HG03565 (cell line): ENCODE measurements at regions not wholly inside any gene's neighbourhood (a gene's known extent, or its start where the extent isn't known, plus 50 kb on each side); places are given as distances from the start of the nearest gene placed in this dataset.

ENCODE experiments used
- ATAC-seq: cut with Tn5 transposase; IDR thresholded peaks from one replicate; pipeline ENCODE4 v1.9.1; 2021; ENCODE audit warnings: mild to moderate bottlenecking, moderate library complexity; ENCODE audit not compliant: unreplicated experiment

- ATAC-seq = no peak
Observed at GRCh38 chr6:126738146-126738545, 380.3 kb upstream of the RSPO3 start.

DNA sequence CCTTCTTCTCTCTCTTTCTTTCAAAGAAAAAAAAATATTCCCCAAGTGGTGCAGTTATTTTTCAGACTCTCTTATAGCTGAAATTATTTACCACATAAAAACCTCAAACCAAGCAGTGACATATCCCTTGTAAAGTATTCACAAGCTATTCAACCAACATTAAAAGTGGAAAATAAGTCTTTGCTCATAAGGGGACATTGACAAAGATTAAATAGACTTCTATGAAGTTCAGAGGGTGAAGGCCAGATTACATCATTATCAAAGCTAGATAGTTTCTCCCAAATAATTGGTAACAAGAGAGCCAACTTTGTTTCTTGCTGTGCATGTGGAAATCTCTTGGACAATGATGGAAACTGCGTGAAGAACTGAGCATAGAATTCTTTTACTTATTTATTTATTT is 379.8 kb upstream of the RSPO3 start:
- ATAC-seq = no peak

DNA sequence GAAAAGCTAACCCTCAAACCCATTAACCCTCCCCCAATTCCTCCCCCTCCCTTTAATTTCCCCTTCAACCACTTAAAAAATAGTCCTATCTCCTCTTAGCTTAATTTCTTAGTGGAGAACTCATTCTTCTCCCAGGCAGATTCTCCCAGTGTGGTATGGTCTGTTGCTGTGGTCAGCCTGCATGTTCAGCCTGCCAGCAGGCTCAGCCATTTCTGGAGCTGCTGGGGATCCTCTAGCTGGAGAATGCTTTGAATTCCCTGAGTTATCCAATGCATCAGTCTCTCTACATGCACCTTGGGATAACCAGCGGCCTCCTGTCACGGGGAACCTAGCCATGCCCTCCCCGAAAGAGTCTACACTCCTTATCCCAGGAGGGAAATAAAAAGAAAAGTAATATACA is 375.4 kb upstream of the RSPO3 start:
- no peak for ATAC-seq

GRCh38 chr6:126747728-126748540 is 370.5 kb upstream of the RSPO3 start:
- ATAC-seq = no peak

GRCh38 chr6:126753606-126754005 is 364.9 kb upstream of the RSPO3 start:
- no peak for ATAC-seq

DNA sequence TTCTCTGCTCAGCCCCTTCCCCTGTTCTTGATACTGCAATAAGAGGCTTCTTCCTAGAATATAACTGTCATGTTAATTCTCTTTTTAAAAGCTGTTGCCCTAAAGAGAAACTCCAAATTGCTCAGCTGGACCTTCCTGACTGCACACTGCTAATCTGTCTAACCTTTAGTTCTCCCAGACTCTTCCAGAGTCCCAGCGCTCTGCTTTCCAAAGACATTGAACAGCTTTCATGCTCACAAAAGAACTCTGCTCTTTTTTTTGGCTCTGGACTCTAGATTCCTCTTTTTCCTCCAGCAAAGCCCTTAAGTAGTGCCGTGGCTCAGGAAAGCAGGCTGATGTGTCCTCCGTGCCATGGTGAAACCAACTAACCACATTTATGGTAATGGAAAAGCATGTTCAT is 356.6 kb upstream of the RSPO3 start:
- no peak for ATAC-seq

DNA sequence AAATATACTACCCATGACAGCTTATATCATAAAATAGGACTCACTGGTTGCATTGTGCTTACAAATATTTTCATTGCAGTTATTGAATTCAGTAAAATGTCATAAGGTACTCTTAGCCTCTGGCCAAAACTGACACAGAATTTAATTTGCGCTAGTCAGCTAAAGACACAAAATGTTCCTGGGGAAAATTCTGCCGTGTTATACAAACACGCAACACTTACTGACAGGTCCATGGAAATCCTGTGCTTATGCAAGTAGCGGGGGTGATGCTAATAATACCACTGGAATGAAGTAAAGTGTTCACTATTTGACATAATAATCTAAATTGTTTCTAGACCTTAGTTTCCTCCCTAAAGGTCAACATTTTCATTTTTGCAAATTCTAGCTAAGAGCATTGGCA is 354.4 kb upstream of the RSPO3 start:
- no peak for ATAC-seq

- no peak for ATAC-seq
Observed at GRCh38 chr6:126764671-126765070, 353.8 kb upstream of the RSPO3 start.

- ATAC-seq = no peak
Observed at GRCh38 chr6:126766820-126767219, 351.7 kb upstream of the RSPO3 start.

DNA sequence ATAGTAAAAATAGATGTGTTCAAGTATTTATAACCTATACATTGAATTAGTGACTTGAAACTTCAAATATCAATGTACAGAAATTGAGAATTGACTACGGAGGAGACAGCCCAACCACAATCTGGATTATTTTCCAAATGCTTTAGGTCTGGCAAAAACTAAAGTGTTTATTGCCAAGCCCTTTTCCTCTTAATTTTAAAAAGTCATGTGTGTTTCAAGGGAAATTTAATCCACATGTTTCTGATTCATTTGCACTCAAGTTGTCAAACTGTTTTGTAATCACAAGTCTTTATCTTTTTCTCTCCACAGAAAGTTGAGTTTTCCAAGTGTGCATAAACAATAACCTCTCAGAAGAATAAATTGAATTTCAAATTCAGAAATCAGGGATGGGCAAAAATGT is 350.8 kb upstream of the RSPO3 start:
- ATAC-seq = no peak

DNA sequence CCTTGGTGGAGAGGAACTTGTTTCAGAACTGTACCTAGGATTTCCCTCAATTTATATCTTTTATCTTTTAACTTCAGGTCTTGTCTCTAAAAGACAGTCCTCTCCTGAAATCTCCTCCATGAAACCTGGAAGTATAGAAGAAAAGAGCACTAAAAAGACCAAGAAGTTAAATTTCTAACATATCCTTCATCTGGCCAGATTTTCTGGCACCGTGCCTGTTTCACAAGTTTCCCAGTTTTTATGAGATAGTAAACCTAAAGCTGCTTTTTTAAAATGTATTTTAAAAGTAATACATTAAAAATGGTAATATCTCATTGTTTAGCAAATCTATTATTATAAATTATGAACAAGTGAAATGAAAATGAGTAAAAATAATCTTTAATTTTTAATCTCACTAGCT is 348.3 kb upstream of the RSPO3 start:
- ATAC-seq = no peak

GRCh38 chr6:126773112-126773805 is 345.2 kb upstream of the RSPO3 start:
- no peak for ATAC-seq

DNA sequence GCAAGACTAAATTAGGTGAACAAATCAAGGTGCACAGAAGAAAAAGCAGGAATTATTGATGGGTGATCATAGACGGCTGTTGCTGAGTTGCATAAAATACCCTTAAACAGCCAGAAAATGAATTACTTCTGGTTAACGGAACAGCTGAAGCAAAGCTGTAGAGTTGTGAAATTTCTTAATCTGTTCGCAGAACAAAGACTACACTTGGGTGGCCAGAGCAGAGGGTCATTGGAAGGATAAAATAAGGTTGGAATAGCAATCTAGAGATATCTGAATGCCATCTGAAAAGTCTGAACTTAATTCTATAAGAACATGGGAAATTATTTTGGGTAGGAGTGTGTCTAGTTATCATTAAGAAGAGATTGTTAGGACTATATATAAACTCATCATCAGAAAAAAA is 339.1 kb upstream of the RSPO3 start:
- ATAC-seq = no peak

GRCh38 chr6:126781582-126781981 is 336.9 kb upstream of the RSPO3 start:
- no peak for ATAC-seq

- ATAC-seq = no peak
Observed at GRCh38 chr6:126784161-126784790, 334.2 kb upstream of the RSPO3 start.

GRCh38 chr6:126786262-126786661 is 332.2 kb upstream of the RSPO3 start:
- no peak for ATAC-seq

- no peak for ATAC-seq
Observed at GRCh38 chr6:126787635-126788034, 330.8 kb upstream of the RSPO3 start.

GRCh38 chr6:126788861-126789365 is 329.6 kb upstream of the RSPO3 start:
- no peak for ATAC-seq

DNA sequence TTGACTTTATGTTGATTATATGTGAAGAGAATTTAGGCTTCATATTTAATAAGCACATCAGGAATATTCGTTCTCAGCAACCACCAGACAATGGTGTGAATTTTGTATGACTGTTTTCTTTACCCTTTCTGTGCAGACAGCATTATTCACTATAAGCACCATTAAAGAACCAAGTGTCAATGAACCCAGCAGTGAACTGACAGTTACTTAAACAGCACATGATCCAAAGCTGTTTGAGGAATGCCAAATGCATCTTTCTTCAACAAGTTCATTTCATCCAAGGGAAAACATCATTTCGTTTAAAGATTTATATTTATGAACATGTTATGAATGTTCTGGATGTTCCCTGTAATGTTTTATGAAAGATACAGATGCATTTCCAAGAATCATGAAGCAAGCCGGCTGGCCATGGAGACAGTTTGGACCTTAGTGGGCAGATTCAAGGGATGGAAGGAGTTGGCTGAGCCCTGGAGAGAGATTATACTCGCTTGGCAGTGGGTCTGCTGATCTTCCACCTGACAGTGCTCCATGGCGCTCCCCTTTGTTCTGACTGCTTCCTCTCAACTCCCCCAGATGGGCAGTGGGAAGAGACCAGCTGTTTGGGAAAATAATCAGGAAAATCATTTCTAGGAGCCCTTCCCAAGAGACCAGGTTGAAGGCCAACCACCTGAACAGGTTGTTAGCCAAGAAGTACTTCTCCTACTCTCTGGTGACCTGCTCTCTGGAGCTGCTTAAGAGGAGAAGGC is 326.0 kb upstream of the RSPO3 start:
- ATAC-seq = no peak

- ATAC-seq = no peak
Observed at GRCh38 chr6:126795161-126795560, 323.3 kb upstream of the RSPO3 start.

GRCh38 chr6:126797981-126798380 is 320.5 kb upstream of the RSPO3 start:
- ATAC-seq = no peak
